GM19455 (cell line): ENCODE measurements at regions not wholly inside any gene's neighbourhood (a gene's known extent, or its start where the extent isn't known, plus 50 kb on each side); places are given as distances from the start of the nearest gene placed in this dataset.
"Not testable (repeated sequence)": the region's sequence is repeated elsewhere in the genome, so short reads cannot be mapped to it uniquely, and the experiment has no call there.

Experiments
- ATAC-seq: cut with Tn5 transposase; IDR thresholded peaks from one replicate; pipeline ENCODE4 v1.9.1; 2021; ENCODE audit not compliant: unreplicated experiment

GRCh38 chr3:178107804-178108203, 428.4 kb upstream of the KCNMB2 start:
- ATAC-seq = no peak

- ATAC-seq = no peak
Measured at GRCh38 chr3:178109691-178110090, 426.5 kb upstream of the KCNMB2 start.

DNA sequence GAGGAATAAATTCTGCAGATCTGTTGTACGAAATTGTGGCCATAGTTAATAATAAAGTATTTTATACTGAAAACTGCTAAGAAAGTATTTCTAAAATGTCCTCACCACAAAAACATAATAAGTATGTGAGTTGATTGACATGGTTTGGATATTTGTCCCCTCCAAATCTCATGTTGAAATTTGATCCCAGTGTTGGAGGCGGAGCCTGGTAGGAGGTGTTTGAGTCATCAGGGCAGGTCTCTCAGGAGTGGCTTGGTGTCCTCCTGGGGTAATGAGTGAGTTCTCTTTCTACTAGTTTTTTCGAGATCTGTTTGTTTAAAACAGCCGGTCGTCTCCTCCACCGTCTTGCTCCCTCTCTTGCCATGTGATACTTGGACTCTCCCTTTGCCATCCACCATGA, 424.1 kb upstream of the KCNMB2 start:
- ATAC-seq = no peak

GRCh38 chr3:178112552-178112951, 423.7 kb upstream of the KCNMB2 start:
- ATAC-seq = not testable (repeated sequence)

DNA sequence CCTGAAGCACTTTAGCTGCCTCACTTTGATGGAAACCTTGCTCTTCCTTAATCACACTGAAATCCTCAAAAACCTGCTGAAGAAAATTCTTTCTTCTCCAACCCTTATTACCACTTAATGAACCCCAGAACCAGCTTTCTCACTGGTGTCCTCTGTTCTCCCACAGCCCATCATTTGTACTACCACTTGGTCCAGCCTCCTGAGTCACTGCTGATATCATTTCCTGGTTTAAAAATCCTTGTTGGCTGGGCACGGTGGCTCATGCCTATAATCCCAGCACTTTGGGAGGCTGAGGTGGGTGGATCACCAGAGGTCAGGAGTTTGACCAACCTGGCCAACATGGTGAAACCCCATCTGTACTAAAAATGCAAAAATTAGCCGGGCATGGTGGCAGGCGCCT, 418.6 kb upstream of the KCNMB2 start:
- ATAC-seq = no peak

GRCh38 chr3:178119608-178120295, 416.5 kb upstream of the KCNMB2 start:
- ATAC-seq = not testable (repeated sequence)

- no peak for ATAC-seq
Measured at GRCh38 chr3:178120367-178120766, 415.9 kb upstream of the KCNMB2 start.

DNA sequence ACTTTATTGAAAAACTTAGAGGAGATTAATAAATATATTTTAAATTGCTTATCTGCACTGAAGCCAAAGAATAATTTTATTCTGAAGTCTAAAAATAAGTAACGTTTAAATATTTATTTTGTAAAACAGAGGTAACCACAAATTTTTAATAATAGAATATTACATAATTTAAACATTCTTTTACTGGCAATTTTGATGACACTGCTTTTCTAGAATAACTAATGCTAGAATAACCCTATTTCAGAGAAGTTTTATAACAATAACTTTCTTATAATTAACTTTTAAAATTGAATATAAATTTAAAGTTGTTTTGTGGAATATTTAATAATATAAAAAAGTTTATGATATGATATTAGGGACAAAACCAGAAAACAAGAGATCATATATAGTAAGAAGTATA, 409.6 kb upstream of the KCNMB2 start:
- no peak for ATAC-seq

- ATAC-seq = no peak
Measured at GRCh38 chr3:178127221-178127620, 409.0 kb upstream of the KCNMB2 start.

DNA sequence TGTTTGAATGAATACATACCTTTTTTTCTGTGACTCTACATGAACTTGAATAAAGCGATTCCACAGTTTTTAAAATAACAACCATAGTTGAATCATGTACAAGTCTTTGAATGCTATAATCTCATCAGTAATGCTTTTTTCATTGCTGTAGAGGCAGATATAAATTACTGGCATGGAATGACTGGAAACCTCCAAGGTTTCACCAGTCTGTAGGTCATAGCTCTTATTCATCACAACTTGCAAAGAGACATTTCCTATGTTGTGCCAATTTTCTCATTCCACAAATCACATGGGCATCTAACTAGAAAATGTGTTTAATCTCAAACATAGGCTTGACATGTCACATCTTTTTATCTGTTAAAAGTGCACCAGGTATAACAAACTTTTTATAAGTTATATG, 407.1 kb upstream of the KCNMB2 start:
- ATAC-seq = no peak

GRCh38 chr3:178131801-178132200, 404.4 kb upstream of the KCNMB2 start:
- no peak for ATAC-seq

DNA sequence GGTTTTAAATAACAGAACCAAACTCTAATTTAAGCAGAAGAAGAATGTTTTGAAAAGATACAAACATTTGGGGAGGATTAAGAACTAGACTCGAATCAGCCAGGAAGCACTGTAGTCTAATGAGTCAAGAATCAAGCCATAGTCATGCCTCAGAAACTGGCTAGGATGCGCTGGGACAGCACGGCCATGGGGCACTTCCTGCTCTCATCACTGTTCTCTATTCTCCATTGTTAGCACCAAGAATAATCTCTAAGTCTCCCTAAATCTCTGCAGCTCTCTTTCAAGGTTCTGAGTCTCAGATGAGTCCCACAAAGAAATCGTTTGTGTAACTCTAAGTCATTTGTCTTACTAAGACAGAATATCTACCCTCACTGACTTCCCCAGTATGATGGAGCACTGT, 399.0 kb upstream of the KCNMB2 start:
- ATAC-seq = no peak

GRCh38 chr3:178137831-178138230, 398.4 kb upstream of the KCNMB2 start:
- no peak for ATAC-seq

DNA sequence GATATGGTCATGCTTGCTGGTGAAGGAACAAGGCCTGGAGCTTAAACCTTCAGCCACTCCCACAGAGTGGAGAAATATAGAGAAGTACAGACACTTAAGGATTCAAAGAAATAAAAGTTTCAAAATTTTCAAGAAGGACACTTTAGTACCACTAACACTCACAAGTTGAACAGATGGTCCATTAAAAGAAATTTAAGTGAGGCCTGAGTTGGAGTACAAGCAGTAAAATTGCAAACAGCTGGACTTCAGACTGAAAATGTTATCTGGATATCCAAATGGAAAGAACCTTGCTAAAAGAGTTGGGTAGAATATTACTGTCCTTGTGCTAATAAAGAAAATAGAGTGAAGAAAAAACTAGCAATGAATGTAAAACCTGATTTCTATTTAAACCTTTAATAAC, 397.1 kb upstream of the KCNMB2 start:
- no peak for ATAC-seq

DNA sequence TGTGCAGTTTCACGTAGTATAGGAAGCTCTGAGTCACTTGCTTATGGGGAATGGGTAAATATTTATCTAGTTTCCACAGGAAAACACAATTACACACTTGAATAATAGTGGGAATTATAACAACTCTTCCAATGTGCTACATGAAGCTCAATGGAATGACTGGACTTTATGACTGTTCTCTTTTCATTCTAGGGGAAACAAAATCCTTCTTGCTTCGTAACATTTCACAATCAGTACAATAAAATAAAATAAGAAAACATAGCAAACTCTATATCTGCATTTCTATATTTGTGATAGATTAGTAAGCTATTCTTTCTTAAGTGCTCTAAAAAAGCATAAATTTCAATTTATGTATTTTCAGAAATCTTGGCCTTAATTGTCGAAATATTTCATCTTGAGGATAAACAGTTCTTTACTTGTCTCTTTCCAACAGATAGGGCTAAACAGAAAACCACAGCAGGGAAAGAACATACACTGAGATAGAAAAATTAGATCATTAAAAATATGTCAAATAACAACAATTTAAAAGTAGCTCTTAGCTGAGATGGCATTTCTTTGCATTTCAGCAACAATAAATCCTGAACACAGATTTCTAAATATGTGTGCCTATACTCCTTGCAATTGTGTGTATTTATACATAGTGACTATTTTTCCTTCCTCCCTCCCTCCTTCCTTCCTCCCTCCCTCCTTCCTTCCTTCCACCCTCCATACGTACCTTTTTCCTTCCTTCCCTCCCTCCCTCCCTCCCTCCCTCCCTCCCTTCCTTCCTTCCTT, 395.5 kb upstream of the KCNMB2 start:
- no peak for ATAC-seq

GRCh38 chr3:178141305-178141684, 394.9 kb upstream of the KCNMB2 start:
- ATAC-seq = not testable (repeated sequence)

- no peak for ATAC-seq
Measured at GRCh38 chr3:178146406-178146831, 389.8 kb upstream of the KCNMB2 start.

- no peak for ATAC-seq
Measured at GRCh38 chr3:178147001-178147400, 389.2 kb upstream of the KCNMB2 start.

- ATAC-seq = no peak
Measured at GRCh38 chr3:178152031-178152806, 384.0 kb upstream of the KCNMB2 start.

GRCh38 chr3:178152988-178153387, 383.2 kb upstream of the KCNMB2 start:
- no peak for ATAC-seq

DNA sequence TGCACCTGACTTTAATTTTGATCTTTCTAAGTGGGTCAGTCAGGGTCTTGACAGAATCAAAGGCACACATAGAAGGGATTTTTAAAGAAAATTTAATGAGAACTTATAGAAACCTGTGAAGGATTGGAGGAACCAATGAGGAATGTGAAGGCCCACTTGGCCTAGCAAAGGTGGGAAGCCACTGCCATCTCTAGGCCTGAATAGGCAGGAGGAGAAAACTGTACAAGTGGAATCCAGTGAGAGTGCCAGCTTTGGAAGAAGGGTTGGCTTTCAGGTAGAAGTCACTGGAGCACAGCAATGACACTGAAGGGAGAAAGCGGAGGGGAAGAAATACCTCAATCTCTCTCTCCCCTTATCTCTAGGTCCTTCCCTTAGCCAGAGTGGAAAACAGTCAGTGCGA, 380.7 kb upstream of the KCNMB2 start:
- no peak for ATAC-seq

DNA sequence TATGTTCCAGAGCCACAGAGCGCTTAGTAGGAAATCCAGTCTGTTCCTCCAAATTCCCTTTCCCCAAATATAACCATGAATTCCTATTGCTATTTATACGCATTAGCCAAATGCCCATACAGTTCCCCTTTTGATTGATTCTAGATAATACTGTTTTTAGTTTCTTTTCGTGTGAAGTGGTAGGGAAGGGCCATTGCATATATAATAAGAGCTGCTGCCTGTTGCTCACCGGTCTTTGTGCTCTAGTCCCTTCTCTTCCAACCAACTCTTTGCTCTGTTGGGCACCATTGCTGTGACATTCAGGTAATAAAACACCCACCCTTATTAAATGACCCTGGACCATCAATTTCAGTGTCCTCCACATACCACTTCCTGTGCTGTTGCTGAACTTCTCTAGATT, 379.9 kb upstream of the KCNMB2 start:
- no peak for ATAC-seq
